Cardiac fibroblast (primary cell): ENCODE measurements at regions not wholly inside any gene's neighbourhood (a gene's known extent, or its start where the extent isn't known, plus 50 kb on each side); places are given as distances from the start of the nearest gene placed in this dataset.

Experiments used
- DNase-seq, 2 donors: peaks; one replicate each; pipeline versions ENCODE4 v3.0.0 to v3.0.0-alpha.2; 2010; ENCODE audit warnings: low read depth in 2 of 2
- H3K4me3 ChIP-seq, 2 donors: replicated peaks in 1 of 2; 1 replicate in 1 of 2; 2 replicates in 1 of 2; pipeline ENCODE4 v1.5.1; 2011; ENCODE audit warnings: low read depth in 2 of 2, low read length in 2 of 2, mild to moderate bottlenecking in 2 of 2, moderate library complexity in 1 of 2
- TF ChIP-seq, protein P1 (sequence below): IDR thresholded peaks from one replicate; pipeline ENCODE4 v1.5.1; 2011; ENCODE audit warnings: low read depth, mild to moderate bottlenecking, low read length, inconsistent platforms

- H3K4me3 ChIP-seq: no peak overlapping the region
- TF ChIP-seq, protein P1, sequence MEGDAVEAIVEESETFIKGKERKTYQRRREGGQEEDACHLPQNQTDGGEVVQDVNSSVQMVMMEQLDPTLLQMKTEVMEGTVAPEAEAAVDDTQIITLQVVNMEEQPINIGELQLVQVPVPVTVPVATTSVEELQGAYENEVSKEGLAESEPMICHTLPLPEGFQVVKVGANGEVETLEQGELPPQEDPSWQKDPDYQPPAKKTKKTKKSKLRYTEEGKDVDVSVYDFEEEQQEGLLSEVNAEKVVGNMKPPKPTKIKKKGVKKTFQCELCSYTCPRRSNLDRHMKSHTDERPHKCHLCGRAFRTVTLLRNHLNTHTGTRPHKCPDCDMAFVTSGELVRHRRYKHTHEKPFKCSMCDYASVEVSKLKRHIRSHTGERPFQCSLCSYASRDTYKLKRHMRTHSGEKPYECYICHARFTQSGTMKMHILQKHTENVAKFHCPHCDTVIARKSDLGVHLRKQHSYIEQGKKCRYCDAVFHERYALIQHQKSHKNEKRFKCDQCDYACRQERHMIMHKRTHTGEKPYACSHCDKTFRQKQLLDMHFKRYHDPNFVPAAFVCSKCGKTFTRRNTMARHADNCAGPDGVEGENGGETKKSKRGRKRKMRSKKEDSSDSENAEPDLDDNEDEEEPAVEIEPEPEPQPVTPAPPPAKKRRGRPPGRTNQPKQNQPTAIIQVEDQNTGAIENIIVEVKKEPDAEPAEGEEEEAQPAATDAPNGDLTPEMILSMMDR: no peak
- DNase-seq: no peak
Measured at GRCh38 chr10:60522617-60523016, 132.9 kb upstream of the ANK3 start.

DNA sequence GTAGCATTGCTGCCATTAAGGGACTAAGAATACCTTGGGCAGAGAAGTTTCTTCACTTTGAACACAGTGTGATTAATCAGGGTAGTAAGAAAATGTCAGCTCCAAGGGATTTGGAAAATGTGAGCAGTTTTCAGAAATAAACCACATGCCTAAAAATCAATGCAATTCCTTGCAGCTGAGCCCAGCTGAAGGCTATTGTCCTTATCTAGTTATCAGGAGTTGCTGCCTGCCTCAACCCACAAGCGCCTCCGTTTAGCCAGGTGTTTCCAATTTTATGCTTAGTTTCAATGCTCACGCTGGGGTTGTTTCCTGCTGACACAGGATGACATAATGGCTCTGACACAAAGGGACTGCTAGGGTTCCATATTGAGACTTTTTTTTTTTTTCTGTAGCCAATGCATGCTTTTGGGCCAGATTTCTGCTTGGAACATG, 132.3 kb upstream of the ANK3 start:
- H3K4me3 ChIP-seq: no peak overlapping the region
- TF ChIP-seq, protein P1: no peak
- peak; percentile 53 to 82 for DNase-seq

DNA sequence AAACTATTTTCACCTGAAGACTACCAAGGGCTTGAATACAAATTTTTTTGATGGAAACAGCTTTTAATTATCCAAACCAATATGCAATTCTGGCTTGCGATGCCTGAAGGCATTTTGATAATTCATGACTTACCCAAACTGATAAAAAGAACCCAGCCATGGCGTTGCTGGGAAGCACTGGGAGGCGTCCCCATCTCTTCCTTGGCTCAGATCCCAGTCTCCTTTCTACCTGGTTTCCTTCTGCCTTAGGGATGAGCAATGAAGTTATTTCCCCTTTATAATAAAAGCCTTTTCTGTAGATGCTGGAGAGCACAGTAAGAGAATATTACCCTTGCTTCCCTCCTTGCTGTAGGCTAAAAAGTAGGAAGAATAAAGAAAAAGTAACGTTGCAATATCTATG, 129.1 kb upstream of the ANK3 start:
- no peak for DNase-seq
- TF ChIP-seq, protein P1: no peak
- H3K4me3 ChIP-seq: no peak overlapping the region

- peak in 1 of 2 donors; percentile 29 for DNase-seq
- H3K4me3 ChIP-seq: no peak overlapping the region
- TF ChIP-seq, protein P1: no peak
Measured at GRCh38 chr10:60517805-60518204, 128.1 kb upstream of the ANK3 start.

DNA sequence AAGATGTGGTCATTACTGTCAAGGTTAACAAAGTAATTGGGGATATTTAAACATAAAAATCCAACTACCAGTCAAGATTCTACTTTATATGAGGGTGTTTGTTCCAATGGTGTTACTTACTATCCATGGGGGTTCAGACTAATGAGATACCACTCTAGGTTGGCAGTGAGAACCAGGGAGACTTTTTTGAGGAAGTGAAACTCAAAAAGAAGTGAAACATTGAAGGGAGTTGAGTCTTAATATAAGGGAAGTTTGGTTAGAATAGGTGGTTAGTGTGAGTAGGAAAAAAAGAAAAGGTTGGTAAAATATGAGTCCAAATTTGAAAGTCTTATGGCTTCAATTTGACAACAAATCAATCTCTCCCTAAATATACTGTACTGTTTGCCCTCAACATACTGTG, 123.6 kb upstream of the ANK3 start:
- H3K4me3 ChIP-seq: no peak overlapping the region
- TF ChIP-seq, protein P1: no peak
- no peak for DNase-seq

GRCh38 chr10:60511477-60512229, 122.0 kb upstream of the ANK3 start:
- peak in 1 of 2 donors; percentile 48 for DNase-seq
- TF ChIP-seq, protein P1: no peak
- H3K4me3 ChIP-seq: no peak overlapping the region

DNA sequence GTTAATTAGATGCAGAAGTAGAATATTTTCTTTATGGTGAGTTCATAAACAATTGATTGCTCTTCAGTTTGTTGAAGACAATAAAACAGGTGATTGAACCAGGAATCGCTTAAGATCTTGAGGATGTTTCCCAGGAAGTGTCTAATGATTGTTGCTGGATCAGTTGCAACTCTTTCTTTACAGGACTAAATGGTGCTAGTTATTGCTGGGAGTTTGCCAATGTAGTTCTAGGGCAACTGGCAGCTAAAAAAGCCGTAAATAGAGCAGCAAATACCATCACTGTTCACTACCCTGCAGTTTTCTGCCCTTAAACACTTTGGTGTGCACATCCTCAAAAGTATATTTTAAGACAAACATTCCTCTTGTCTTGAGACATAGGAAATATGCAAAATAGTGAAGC, 119.2 kb upstream of the ANK3 start:
- no peak for DNase-seq
- TF ChIP-seq, protein P1: no peak
- no peak overlapping the region for H3K4me3 ChIP-seq
